NOMO-1 treated with DMSO at 0.1 percent for 48 hours (cell line): ENCODE measurements at regions not wholly inside any gene's neighbourhood (a gene's known extent, or its start where the extent isn't known, plus 50 kb on each side); places are given as distances from the start of the nearest gene placed in this dataset.
"Not testable (repeated sequence)": the region's sequence is repeated elsewhere in the genome, so short reads cannot be mapped to it uniquely, and the experiment has no call there.

ENCODE experiments used
- DNase-seq: peaks from one replicate; lab custom pipeline; 2025; ENCODE audit not compliant: unreplicated experiment; lab: John Stamatoyannopoulos, UW

DNA sequence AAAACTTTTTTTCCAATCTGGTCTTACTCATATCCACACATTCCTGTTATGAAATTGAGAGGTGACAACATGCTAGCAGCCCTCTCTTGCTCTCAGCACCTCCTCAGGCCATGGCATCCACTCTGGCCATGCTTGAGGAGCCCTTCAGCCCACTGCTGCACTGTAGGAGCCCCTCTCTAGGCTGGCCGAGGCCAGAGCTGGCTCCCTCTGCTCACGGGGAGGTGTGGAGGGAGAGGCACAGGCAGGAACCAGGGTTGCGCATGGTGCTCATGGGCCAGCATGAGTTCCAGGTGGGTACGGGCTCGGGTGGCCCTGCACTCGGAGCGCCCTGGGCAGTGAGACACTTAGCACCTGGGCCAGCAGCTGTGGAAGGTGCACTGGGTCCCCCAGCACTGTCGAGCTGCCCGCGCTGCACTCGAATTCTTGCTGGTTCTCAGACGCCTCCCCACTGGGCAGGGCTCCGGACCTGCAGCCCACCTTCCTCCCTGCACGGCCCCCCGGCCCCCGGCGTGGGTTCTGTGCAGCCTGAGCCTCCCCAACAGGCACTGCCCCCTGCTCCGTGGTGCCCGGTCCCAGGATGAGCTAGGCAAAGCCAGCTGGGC, 1669.6 kb upstream of the CELF4 start:
- DNase-seq: no peak

DNA sequence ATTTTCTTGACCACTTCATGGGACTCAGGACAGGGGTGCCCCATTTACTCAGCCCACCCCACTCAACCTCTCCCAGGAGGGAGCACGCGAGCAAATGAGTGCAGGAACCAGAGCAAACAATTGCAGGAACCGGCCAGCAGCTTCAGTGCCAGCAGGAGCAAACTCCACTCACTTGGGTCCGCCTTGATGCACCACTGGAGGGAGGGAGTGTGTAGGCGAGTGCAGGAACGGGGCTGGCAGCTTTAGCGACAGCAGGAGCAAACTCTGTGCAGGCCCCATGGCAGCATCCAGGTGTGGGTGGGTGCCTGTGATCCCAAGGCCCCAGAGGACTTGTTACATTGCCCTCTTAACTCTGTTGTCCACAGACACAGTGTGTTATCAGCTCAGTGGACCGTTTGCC, 1667.3 kb upstream of the CELF4 start:
- DNase-seq: no peak

DNA sequence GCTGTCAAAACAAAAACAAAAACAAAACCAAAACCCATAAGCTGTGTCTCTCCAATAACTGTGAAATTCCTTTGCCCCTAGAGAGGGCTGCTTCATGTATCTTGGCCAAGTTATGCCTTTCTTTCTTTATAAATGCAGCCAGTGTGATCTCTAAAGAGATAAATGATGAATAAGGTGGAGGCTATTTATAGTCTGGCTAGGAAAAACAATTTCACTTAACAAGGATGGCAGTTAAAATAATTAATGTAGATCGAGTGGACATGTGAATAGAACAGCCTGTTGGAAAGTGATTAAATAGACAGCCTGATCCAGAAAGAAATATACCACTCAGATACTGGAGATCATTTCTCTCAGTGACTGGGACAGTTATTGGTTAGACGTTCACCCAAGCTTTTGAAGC, 1666.9 kb upstream of the CELF4 start:
- no peak for DNase-seq

DNA sequence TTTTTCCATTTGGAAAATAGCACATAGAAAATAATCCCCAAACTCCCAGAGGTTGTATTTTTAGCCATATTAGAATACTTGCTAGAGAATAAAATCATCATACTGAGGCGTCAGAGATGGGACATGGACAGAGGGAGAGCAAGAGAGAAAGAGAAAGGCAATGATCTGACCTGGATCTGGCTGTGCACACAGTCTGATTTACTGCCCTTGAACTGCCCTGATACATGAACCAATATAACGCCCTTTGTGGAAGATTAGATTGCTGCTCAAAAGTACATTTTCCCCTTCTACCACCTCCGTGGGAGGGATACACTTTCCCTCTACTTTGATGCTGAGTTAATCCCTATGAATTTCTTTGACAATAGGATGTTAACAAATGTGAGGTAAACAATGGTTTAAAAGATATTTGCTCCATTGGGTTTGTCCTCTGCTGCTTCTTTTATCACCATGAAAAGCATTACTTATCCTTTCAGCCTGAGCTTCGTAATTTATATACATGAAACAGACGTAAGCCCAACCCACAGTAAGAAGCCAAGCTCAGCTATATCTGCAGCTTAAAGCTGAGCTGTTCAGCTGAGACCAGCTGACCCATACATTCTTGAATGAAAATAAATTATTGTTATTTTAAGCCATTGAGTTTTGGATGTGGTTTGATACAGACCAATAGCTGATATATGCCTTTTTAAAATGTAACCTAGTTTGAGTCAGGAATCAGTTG, 1664.6 kb upstream of the CELF4 start:
- no peak for DNase-seq

DNA sequence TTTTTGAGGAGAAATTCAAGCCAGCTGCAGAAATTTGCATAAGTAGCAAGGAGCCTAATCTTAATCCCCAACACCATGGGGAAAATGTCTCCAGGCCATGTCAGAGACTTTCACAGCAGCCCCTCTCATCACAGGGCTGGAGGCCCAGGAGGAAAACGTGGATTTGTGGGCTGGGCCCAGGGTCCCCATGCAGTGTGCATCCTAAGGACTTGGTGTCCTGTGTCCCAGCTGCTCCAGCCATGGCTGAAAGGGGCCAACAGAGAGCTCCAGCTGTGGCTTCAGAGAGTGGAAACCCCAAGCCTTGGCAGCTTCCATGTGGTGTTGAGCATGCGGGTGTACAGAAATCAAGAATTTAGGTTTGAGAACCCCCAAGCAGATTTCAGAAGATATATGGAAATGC, 1662.2 kb upstream of the CELF4 start:
- DNase-seq: not testable (repeated sequence)

DNA sequence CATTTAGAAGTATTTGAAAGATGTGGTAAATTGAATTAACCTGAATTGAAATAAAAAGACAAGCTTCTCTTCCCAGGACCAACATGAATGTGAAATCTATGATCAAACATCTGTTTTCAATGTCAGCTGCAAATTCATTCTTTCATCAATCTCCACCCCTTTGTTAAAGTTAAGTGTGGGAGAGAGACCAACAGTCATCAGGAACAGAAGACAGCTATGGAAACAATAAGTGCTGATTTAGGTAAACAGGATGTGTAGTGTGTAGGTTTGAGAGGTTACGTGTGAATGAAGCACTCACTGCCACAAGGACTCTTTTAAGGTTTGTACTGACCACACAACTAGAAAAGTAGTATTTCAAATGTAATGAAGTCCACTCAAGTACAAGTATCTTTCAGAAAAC, 1659.8 kb upstream of the CELF4 start:
- DNase-seq: no peak

DNA sequence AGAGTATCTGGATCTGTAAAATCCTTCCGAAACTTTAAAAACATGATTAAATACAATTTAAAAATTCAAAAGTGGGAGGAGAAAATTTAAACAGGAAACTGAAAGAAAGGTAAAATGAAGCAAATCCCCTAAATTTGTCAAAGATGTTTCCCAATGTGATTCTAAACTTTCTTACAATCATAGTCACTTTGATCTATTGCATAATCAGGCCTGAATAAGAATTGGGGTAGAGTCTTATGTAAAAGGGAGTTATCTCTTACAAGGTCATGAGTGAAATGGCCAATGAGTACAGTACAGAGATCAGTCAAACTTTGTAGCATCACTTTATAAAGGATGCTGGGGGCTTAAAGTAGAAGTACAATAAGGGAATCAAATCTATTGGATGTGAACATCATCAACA, 1657.7 kb upstream of the CELF4 start:
- no peak for DNase-seq

DNA sequence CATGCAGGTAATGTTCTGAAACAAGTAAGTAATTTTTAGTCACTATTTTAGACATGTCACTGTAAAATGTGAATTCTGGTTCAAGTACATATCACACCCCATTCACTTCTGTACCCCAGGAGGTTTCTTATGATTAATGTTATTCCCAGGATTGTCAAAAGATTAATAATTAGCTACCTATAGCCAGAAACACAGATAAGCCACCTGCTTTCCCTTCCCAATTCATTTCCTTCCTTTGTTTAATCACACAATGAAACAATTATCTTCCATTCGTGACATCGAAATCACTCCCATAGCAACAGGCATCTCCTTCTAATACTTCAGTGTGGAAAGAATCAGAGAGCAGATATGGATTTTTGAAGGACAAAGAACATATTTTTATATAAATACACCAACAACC, 1650.3 kb upstream of the CELF4 start:
- DNase-seq: no peak

DNA sequence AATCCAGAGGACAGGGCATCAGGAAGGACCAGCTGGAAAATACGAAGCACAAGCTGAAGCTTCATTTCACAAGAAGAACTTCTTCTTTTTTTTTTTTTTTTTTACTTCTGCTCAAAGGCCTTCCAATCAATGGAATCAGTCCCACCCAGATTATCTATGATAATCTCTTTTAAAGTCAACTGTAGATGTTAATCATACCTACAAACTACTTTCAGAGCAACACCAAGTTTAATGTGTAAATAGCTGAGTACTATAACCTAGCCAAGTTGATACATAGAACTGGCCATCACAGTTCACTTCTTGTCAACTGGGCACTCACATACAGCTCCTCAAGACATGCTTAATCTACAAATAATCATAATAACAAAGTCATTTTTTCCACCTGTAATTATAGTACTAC, 1645.9 kb upstream of the CELF4 start:
- DNase-seq: no peak

DNA sequence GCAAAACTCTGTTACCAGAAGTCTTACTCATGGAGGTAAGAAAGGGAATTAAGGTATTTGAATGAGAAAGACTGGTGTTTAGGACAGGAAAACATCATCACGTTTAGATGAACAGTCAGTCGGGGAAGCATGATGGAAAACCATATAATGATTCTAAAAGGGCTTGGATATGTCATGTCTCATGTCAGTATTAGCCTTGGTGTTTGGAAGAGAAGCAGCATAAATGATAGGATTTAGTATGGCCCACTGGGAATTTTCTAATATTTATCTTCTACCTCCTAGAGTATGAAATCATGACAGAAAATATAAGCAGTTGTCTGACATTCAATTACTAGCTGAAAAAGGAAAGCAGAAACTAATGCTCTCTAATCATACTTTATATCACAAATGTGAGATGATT, 1643.6 kb upstream of the CELF4 start:
- DNase-seq: no peak

DNA sequence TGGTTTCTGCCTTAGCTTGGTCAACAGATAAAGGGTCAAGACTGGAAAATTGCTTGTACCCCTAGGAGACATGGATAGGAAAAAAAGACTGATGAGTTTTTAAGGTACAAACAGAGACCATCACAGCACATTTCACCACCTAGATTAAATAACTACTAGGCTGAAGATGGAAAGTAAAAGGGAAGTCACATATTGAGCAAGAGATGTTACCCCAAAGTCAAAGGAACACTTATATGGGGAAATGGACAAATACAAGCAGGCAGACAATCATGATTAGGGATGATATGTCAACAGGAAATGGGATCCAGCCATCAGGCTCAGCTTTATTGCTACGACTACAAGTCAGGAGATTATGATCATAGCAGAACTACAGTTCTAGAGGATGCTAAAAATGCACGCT, 1643.1 kb upstream of the CELF4 start:
- no peak for DNase-seq

DNA sequence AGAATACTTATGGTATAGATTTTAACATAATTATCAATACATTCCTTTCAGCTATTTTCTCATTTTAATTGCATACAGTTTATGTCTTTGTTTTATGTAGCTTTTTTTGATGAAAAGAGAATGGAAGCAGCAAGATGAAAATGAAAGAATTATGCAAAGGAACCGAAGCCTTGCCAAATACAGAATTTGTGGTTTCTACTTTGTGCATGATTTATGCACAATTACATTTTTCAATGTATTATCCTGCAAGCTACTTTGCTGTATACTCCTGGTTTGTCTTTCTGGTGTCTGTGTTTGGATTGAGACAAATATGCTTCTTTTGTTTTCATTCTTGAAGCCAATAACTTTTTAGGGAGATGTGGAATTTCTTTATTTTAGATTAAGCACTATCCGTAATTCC, 1642.6 kb upstream of the CELF4 start:
- DNase-seq: no peak

DNA sequence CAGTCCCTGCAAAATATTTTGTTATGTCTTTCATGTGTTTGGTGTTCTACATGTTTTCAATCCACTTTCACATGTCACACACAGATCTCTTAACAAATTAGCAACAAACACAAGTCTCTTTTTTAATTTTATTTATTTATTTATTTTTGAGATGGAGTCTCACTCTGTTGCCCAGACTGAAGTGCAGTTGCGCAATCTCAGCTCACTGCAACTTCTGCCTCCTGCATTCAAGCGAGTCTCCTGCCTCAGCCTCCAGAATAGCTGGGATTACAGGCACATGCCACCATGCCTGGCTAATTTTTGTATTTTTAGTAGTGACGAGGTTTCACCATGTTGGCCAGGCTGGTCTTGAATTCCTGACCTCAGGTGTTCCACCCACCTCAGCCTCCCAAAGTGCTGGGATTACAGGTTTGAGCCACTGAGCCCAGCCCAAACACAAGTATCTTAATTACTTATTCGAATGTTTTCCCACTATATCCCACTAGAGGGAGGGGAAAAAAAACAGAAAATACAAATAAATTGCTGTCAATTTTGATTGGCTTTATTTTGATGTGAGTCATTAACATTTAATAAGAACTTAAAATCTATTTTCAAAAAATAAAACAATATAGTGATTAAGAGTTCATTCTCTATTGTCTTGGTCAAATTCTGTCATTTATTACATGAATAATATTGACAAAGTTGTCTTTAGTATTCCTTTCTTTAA, 1641.0 kb upstream of the CELF4 start:
- DNase-seq: not testable (repeated sequence)

DNA sequence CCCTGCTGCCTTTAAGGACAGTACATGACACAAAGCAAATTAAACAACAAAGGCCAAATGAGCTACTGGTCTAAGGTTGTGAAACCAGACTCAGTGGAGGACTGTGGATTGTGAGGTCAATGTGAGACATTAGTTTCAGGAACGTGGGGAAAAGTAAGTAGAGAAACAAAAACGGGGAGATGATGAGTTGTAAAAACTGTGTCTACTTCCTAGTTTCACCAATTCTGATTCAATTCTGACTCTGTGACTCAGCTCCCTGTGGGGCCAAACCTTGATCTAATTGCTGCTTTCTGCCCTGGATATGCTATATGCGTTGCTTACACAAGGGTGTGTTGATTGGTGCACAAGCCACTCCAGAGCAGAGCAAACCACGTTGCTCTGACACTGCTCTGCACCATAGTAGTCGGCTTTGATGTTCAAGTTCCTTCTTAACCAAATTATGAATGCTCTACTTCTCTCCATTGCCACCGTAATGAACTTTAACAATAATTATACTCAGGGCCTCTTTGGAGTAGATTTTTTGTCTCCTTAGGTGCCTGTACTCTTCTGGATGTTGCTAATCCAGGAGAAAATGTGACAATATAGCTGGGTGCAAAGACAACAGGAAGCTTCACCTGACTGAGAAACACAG, 1640.1 kb upstream of the CELF4 start:
- no peak for DNase-seq

DNA sequence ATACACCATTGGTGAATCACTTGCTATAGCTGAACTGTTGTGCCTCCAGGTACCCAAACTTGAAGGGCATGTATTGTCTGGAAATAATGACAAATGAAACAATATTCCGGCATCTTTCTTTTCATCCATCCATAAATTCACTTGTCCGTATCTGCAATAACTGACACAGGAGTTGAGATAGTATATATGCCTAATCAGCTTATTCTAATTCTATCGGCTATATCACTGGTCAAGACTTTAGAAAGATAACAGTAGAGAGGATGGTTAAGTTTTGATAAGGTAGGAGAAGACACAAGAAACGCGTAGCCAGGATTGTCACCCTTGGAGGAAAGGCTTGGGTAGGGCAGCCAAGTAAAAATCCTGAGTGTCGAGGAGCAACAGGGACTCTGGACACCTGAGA, 1634.6 kb upstream of the CELF4 start:
- no peak for DNase-seq

DNA sequence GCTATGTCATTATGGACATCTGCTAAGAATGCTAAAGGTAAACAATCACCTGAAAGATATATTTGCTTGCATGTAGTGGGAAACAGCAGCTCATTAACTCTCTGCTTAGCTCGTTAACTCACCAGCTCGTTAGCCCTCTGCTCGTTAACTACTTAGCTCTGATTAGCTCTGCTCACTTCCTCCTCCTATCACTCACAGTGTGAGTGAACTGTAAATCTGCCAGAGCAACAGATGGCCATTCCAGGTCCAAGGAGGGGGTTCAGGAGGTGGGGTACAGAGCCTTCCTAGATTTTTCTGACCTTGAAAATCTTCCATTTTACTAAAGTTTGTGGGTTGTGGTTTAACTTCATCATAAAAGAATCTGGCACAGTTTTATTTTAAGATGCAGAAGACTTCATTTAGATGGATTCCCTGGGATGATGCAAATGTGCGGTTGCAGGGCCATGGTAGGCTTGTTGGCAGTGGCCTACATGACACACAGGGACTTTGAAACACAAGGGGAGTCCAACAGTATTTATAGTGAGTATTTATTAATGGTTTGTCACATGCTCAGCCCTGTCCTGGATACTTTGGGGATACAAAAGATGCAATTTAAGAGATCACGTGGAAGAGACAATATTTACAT, 1633.7 kb upstream of the CELF4 start:
- no peak for DNase-seq

DNA sequence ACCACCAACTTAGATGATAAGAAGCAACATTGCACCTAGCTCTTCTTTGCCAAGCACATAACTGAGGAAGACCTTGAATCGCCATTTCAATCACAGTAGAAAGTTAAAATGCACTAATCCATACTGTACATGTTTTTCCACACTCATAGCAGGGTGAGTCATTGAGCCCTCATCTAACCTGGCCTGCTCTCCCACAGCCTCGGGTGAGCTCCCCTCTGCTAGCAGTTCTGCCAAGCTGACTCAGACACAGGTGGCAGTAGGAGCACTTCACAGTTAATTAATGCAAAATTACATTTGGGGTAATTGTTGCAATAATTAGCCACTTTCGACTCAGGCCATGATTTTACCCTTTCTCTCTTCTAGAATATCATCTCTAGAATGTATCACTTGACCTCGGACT, 1632.8 kb upstream of the CELF4 start:
- no peak for DNase-seq

DNA sequence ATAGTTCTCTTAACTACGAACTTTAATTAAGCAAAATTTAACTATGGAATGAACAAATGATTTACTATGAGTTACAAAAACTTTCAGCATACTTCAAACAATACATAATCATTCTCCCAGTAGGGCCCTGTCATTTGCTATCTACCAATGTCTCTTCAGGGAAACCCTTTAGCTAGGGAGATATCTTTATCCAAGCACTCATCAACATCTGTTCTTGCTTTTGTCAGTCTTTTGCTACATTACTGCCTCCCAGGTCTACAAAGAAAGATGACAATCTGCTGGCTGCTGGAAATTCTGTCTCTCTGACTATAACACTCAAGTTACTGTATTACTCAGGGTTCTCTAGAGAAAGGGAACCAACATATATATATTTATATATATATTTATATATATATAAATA, 1626.3 kb upstream of the CELF4 start:
- no peak for DNase-seq

DNA sequence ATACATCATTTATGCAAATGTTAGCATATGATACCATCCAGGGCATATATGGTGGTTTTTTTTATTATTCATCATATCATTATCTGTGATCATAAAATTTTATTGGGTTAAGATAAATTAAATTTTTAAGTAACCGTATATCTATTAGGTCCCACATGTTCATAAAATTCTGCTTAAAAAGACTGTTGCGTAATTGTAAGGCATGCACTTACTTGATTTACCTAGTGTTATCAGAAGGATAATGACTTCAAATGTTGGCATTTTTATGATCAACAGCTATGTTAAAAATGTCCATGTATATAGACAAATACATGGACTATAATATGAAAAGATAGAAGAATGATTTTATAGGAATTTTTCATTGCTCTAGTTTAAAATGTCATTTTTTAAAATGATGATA, 1625.5 kb upstream of the CELF4 start:
- no peak for DNase-seq

DNA sequence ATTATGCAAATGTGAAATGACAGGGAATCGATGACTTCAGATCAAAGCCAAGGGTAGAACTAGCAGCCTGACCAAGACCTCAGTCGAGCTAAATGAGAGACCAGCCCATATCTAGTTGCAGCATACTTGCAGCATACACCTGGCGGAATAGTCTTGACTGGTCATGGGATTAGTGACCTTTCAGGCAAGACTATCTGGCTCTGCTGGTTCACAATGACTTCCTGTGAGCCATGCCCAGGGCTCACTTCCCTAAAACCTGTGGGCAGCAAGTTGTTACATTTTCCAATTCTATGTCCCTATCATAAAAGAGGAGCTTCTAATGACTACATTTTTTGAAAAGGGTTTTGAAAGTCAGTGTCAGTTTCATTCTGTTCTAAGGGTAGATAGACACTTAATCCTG, 1624.9 kb upstream of the CELF4 start:
- DNase-seq: no peak

DNA sequence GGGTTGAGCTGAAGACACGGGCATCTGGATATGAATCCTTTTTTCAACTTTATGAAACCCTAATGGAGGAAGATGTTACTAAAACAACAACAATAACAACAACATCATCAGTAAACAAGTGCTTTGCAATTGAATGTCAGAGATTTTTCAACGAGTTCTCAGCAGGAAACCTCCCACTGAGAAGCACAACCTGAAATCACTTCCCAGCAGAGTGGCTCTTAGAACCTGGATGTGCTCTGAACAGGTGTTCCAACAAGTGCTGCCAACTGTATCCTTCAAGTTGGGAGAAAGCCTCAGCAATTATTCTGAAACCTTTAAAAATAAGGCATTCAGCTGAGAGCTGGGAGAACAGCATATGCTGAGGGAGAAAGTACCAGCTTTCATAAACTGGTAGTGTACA, 1622.7 kb upstream of the CELF4 start:
- no peak for DNase-seq

DNA sequence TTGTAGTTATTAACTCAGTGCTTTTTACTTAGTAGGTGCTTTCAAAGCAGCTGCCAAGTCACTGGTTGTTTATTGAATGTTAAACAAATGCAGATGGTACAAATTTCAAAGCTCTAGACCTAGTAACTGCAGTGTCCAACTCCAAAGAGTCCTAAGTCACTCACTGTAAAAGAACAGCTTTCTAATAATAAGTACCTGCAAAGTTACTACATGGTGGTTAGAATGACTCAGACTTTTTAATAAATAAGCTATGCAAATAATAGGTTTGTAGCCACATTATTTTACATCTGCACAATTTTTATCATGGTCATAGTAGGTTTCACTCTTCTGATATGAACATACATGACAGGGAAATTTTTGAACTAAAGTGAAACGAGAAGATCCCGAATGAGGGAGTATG, 1620.4 kb upstream of the CELF4 start:
- DNase-seq: no peak
